ENCODE measurements at regions not wholly inside any gene's neighbourhood (a gene's known extent, or its start where the extent isn't known, plus 50 kb on each side); places are given as distances from the start of the nearest gene placed in this dataset.
A peak's percentile ranks its signal among the peaks of the same experiment; 100 is the strongest.

- intact Hi-C loops (cut with DNase I): no loop called here
- DNase-seq (no peak), ATAC-seq (ENCODE audit: poor library complexity) (no peak)
Observed at GRCh38 chr1:110816945-110817344, 56.0 kb upstream of the CD53 start.

DNA sequence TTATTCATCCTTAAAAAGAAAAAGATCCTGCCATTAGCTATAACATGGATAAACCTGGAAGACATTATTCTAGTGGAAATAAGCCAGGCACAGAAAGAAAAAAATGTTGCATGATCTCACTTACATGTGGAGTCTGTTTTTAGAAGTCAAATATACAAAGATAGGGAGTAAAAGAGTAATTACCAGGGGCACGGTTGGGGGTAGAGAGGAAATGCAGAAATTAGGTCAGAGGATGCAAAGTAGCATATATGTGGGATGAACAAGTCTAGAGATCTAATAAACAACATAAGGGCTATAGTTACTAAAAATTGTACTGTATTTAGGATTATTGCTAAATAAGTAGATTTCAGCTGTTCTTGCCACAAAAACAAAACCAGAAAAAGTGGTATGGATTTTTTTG is 61.4 kb upstream of the CD53 start:
- ATAC-seq (ENCODE audit: poor library complexity): no peak

DNA sequence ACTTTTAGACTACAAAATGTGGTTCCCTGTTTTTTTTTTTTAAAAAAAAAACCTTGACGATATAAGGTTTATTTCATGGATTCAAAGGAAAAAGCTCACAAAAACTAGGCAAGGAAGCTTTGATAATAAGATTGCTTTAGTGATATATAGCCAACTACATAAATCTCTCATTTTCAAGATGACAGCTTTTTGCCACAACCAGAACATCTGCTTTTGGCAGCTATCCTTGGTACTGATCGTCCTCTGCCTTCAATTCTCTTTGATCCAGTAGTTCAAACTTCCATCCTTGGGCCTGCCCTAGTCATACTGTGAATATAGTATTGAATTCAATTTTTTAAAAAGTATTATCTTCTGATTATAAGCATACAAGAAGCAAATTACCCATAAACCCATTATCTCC is 72.9 kb upstream of the CD53 start:
- ATAC-seq (ENCODE audit: poor library complexity) (no peak), DNase-seq (no peak)
- intact Hi-C loops (cut with DNase I): no loop called here

More for the DNA sequence above, 61.4 kb upstream of the CD53 start:
- intact Hi-C loops (cut with DNase I): no loop called here
- DNase-seq: no peak

- DNase-seq (no peak), ATAC-seq (ENCODE audit: poor library complexity) (no peak)
- intact Hi-C loops (cut with DNase I): no loop called here
Observed at GRCh38 chr1:110798691-110799256, 74.2 kb upstream of the CD53 start.

DNA sequence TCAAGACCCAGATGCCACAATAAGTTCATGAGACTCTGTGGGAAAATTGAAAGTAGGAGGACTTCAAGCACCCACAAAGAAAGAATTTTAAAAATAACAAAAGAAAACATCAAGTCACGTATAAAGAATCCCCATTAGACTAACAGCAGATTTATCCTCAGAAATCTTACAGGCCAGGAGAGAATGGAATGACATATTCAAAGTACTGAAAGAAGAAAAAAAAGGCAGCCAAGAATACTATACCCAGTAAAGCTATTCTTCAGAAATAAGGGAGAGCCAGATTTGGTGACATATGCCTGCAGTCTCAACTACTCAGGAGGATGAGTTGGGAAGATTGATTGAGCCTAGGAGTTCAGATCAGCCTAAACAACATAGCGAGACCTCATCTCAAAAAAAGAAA is 84.3 kb upstream of the CD53 start:
- no peak for DNase-seq
- no peak for ATAC-seq (ENCODE audit: poor library complexity)
- intact Hi-C loops (cut with DNase I): loop anchor here (10.0 kb wide), 1 partner anchor 264 kb away; no protein-coding TSS in a partner anchor

DNA sequence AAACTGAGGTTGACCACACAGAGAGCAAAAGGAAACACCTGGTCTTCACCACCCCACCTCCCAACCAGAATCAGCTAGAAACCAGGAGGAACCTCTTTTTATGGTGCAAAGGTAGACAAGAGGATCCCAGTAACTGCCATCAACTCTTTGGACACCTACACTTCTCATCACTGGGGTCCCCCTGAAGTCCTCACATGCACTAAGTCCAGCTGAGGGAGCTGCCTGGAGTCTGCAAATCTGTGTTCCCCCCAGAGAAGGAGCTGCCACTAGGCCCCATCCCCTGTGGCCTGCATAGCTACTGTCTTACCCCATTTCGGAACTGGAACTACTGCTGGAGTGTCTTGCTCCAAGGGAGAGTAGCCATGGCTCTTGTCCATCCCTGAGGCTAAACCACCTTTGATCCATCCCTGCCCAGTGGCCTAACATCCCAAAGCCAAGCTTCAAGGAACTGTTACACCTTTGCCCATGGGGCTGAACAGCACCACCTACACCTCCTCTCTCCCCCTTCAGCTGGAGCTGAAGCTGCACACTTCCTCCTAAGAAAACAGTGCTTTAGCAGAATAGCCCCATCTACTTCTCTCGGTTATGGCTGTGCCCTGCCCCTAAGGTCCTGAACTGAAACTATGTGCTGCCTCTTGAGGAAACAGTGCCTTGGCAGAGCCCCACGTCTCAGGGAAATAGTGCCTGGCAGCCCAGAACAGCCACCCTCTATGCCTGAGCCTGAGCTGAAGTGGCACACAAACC is 85.4 kb upstream of the CD53 start:
- ATAC-seq (ENCODE audit: poor library complexity) (no peak), DNase-seq (no peak)
- intact Hi-C loops (cut with DNase I): loop anchor here (10.0 kb wide), 1 partner anchor 263 kb away; no protein-coding TSS in a partner anchor

DNA sequence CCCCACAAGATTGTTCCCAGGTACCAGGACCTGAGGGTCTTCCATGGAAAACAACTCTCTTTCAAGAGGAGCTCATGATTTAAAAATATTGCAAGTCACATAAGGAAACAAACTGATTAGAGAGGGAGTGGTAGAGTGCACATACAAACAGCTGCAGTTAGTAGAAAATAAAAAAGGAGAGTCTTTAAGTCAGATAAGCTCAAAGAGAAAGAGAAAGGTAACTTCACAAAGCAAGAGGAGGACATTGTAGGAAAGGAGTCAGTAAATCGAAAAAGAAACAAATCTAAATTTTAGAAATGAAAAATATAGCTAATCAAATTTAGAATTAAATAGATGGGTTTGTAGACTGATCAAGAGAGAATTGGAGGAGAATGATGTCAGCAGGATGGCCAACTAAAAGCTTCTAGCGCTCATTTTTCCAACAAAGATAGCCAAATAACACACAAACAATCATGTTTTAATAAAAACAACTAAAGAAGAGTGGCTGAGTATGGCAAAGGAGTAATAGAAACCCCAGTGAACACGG is 86.1 kb upstream of the CD53 start:
- DNase-seq (no peak), ATAC-seq (ENCODE audit: poor library complexity) (no peak)
- intact Hi-C loops (cut with DNase I): loop anchor here (10.0 kb wide), 1 partner anchor 262 kb away; no protein-coding TSS in a partner anchor

DNA sequence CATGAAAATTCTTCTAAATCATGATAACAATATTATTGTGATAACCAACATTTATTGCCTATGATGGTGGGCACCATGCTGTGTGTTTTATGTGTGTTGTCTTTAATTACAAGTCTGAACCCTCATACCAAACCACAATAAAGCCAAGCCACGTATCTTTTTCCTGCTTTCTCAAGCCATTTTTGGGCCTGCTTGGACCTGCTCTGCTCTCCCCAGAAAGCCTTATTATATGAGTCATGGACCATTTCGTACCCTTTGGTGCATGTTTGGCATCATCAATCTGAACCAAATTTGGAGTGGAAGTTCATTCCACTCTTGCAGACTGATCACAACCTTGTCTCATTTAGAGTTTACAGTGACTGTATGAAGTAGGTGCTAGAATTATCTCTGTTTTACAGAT is 87.3 kb upstream of the CD53 start:
- intact Hi-C loops (cut with DNase I): loop anchor here (10.0 kb wide), 1 partner anchor 261 kb away; no protein-coding TSS in a partner anchor

DNA sequence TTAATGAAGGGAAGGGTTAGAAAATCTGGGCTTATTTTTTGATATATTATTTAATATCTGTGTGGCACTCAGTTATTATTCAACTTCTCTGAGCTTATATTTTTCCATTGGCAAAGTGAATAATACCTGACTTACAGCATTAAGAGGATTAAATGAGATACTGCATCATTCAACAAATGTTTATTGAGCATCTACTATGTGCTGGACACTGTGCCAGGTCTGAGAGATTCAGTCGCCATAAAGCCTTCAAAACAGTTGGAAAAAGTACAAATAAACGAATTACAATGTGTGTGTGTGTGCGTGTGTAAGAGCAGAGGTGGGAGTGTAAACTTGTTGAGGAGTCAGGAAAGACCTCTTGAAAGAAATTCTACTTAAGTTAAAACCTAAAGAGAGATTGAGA is 87.9 kb upstream of the CD53 start:
- no peak for DNase-seq
- no peak for ATAC-seq (ENCODE audit: poor library complexity)
- intact Hi-C loops (cut with DNase I): loop anchor here (10.0 kb wide), 1 partner anchor 260 kb away; no protein-coding TSS in a partner anchor

More for the DNA sequence above, 87.3 kb upstream of the CD53 start:
- no peak for ATAC-seq (ENCODE audit: poor library complexity)
- no peak for DNase-seq

GRCh38 chr1:110783292-110783918 is 89.5 kb upstream of the CD53 start:
- ATAC-seq (ENCODE audit: poor library complexity) (peak; percentile 81), DNase-seq (no peak)
- intact Hi-C loops (cut with DNase I): loop anchor here (10.0 kb wide), 1 partner anchor 259 kb away; no protein-coding TSS in a partner anchor

DNA sequence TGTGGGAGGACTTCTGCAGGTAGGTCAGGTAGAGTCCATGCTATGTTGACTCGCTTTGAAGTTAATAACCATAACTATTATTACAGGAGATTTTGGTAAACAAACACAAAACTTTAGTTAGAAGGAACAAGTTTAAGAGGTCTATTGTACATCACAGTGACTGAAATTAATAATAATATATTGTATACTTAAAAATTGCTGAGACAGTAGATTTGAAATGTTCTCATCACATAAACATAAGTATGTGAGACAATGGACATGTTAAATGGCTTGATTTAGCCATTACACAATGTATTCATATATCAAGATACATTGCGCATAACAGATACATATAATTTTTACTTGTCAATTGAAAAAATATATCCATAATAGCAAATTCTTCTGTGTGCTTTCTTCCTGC is 91.4 kb upstream of the CD53 start:
- ATAC-seq (ENCODE audit: poor library complexity): no peak
- no peak for DNase-seq
- intact Hi-C loops (cut with DNase I): loop anchor here (10.0 kb wide), 1 partner anchor 257 kb away; no protein-coding TSS in a partner anchor

- ATAC-seq (ENCODE audit: poor library complexity): peak; percentile 72
- peak; percentile 60 for DNase-seq
- intact Hi-C loops (cut with DNase I): loop anchor here (10.0 kb wide), 1 partner anchor 256 kb away; no protein-coding TSS in a partner anchor
Observed at GRCh38 chr1:110780600-110781484, 92.1 kb upstream of the CD53 start.

- DNase-seq (no peak), ATAC-seq (ENCODE audit: poor library complexity) (no peak)
- intact Hi-C loops (cut with DNase I): loop anchor here (10.0 kb wide), 1 partner anchor 255 kb away; no protein-coding TSS in a partner anchor
Observed at GRCh38 chr1:110779636-110780035, 93.3 kb upstream of the CD53 start.

GRCh38 chr1:110778821-110779220 is 94.1 kb upstream of the CD53 start:
- ATAC-seq (ENCODE audit: poor library complexity): no peak
- intact Hi-C loops (cut with DNase I): no loop called here
- no peak for DNase-seq

- ATAC-seq (ENCODE audit: poor library complexity) (no peak), DNase-seq (no peak)
- intact Hi-C loops (cut with DNase I): no loop called here
Observed at GRCh38 chr1:110777228-110777627, 95.7 kb upstream of the CD53 start.

GRCh38 chr1:110774398-110774797 is 98.5 kb upstream of the CD53 start:
- intact Hi-C loops (cut with DNase I): no loop called here
- DNase-seq (no peak), ATAC-seq (ENCODE audit: poor library complexity) (no peak)

GRCh38 chr1:110773813-110774212 is 99.1 kb upstream of the KCNA3 start:
- intact Hi-C loops (cut with DNase I): no loop called here
- ATAC-seq (ENCODE audit: poor library complexity) (no peak), DNase-seq (no peak)

DNA sequence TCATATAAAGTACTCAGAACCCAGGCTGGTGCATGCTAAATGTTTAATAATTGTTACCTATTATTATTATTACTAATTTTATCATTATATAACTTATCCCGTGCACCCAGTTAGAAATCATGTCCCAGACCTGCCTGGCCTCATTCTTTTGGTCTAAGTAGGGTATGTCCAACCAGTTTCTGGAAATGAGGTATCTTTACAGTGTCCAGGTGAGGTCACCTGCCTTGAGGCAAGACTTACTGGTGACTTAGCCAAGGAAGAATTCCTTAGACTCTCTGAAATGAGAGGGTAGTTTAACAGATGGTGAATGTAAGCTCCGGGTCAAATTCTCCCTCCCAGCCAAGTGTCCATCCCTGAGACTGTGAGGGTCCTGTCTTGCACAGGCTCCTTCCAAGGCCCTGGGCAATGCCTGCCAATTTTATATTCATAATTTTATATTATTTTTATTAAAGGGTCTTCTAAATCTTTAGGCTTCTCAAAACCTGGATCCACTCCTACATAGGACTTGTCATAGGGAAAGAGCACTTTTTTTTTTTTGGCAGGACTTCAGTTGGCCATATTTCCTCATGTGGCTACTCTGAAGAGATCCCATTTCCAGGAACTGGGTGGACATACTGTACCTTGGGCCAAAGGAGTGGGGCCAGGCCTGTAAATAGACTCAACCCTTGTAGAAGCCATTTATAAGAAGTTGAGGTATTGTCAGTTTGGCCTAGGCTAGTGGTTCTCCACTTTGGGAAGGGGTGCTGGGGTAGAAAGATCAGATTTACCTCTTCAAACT is 96.7 kb upstream of the KCNA3 start:
- no peak for DNase-seq
- intact Hi-C loops (cut with DNase I): no loop called here
- no peak for ATAC-seq (ENCODE audit: poor library complexity)

All from Right ventricle myocardium superior (tissue), 1 donor.